Epithelial cell of esophagus (primary cell): ENCODE measurements at regions not wholly inside any gene's neighbourhood (a gene's known extent, or its start where the extent isn't known, plus 50 kb on each side); places are given as distances from the start of the nearest gene placed in this dataset.

Source experiments
- DNase-seq: peaks from one replicate; pipeline ENCODE4 v3.0.0; 2010; ENCODE audit warnings: low read depth
- H3K4me3 ChIP-seq: 2 replicates; pipeline ENCODE4 v1.5.1; 2011; ENCODE audit warnings: mild to moderate bottlenecking, low read length, control low read depth
- CTCF ChIP-seq: IDR thresholded peaks from 2 replicates; pipeline ENCODE4 v1.5.1; 2011; ENCODE audit warnings: low read depth, mild to moderate bottlenecking, low read length, control low read depth, inconsistent platforms; ENCODE audit not compliant: insufficient read depth; ENCODE audit errors: missing control alignments

- H3K4me3 ChIP-seq = no peak overlapping the region
- no peak for TF ChIP-seq CTCF
- DNase-seq = peak; percentile 67
Observed at GRCh38 chr1:185375583-185375982, 58.5 kb upstream of the IVNS1ABP start.

- TF ChIP-seq CTCF = no peak
- peak; percentile 53 for DNase-seq
- H3K4me3 ChIP-seq = no peak overlapping the region
Observed at GRCh38 chr1:185373813-185374529, 56.9 kb upstream of the IVNS1ABP start.

- peak; percentile 59 for DNase-seq
- no peak for TF ChIP-seq CTCF
Observed at GRCh38 chr1:185369786-185370185, 52.7 kb upstream of the IVNS1ABP start.

GRCh38 chr1:185368913-185369491 is 52.0 kb upstream of the IVNS1ABP start:
- TF ChIP-seq CTCF = no peak
- no peak for DNase-seq
- no peak overlapping the region for H3K4me3 ChIP-seq

More at GRCh38 chr1:185369786-185370185, 52.7 kb upstream of the IVNS1ABP start:
- no peak overlapping the region for H3K4me3 ChIP-seq

GRCh38 chr1:185368313-185368855 is 51.3 kb upstream of the IVNS1ABP start:
- H3K4me3 ChIP-seq = no peak overlapping the region
- TF ChIP-seq CTCF = no peak
- no peak for DNase-seq

- no peak for DNase-seq
- no peak for TF ChIP-seq CTCF
- no peak overlapping the region for H3K4me3 ChIP-seq
Observed at GRCh38 chr1:185367218-185367617, 50.2 kb upstream of the IVNS1ABP start.
